Transverse colon (tissue), 3 donors: ENCODE measurements at regions not wholly inside any gene's neighbourhood (a gene's known extent, or its start where the extent isn't known, plus 50 kb on each side); places are given as distances from the start of the nearest gene placed in this dataset.

Experiments used
- EP300 ChIP-seq: sonication (generic); formaldehyde crosslinking; IDR thresholded peaks from one replicate; pipeline ENCODE4 v1.6.1; 2017; ENCODE audit warnings: antibody characterized with exemption, low read depth
- POLR2A ChIP-seq: fragments of 450-650 bp; IDR thresholded peaks from one replicate; pipeline ENCODE4 v1.6.1; 2016; ENCODE audit warnings: antibody characterized with exemption, mild to moderate bottlenecking, moderate library complexity
- TF ChIP-seq, protein P1 (sequence below), 5 experiments: fragments of 200-600 bp in 3 of 5; fragments of 450-650 bp in 2 of 5; sonication (generic) in 3 of 5; IDR thresholded peaks; 1 replicate in 2 of 5; 2 replicates in 3 of 5; pipeline ENCODE4 v1.5.1; 2016 to 2017; ENCODE audit warnings: antibody characterized with exemption in 5 of 5, inconsistent platforms in 3 of 5, mild to moderate bottlenecking in 2 of 5, moderate library complexity in 1 of 5

DNA sequence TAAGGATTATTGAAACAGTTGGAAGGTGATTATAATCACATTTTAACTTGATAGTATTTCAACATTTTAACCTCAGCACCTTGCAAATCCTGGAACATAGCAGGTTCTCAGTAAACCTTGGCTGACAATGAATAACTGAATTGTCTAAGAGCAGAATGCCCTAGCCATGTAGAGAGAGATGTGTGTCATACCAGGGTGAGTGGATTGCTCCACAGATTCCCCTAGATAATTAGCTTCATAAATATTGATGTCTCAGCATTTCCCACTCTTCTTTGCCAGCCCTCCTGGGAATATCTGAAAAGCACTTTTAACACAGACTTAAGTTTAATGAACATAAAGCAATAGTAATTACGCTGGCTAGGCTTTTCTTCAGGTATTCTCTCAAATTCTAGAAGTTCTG, 363.5 kb downstream of the MAN2A1 start:
- TF ChIP-seq EP300 (no peak), POLR2A (no peak)
- TF ChIP-seq, protein P1, sequence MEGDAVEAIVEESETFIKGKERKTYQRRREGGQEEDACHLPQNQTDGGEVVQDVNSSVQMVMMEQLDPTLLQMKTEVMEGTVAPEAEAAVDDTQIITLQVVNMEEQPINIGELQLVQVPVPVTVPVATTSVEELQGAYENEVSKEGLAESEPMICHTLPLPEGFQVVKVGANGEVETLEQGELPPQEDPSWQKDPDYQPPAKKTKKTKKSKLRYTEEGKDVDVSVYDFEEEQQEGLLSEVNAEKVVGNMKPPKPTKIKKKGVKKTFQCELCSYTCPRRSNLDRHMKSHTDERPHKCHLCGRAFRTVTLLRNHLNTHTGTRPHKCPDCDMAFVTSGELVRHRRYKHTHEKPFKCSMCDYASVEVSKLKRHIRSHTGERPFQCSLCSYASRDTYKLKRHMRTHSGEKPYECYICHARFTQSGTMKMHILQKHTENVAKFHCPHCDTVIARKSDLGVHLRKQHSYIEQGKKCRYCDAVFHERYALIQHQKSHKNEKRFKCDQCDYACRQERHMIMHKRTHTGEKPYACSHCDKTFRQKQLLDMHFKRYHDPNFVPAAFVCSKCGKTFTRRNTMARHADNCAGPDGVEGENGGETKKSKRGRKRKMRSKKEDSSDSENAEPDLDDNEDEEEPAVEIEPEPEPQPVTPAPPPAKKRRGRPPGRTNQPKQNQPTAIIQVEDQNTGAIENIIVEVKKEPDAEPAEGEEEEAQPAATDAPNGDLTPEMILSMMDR (IDR thresholded peaks at IDR 0.05): no peak
